Stomach (tissue), 8 donors: ENCODE measurements at regions not wholly inside any gene's neighbourhood (a gene's known extent, or its start where the extent isn't known, plus 50 kb on each side); places are given as distances from the start of the nearest gene placed in this dataset.

Experiments
- DNase-seq, 2 donors: peaks; one replicate each; pipeline versions ENCODE4 v3.0.0 to v3.0.0-alpha.2; 2013 to 2019
- H3K27ac ChIP-seq, 5 donors: fragments of 200-600 bp in 4 of 5; sonication (generic) in 4 of 5; one replicate each; pipeline ENCODE4 v1.5.1; 2013 to 2019; ENCODE audit warnings: mild to moderate bottlenecking in 1 of 5, moderate library complexity in 1 of 5
- H3K27me3 ChIP-seq, 3 donors: fragments of 200-600 bp; sonication (generic); one replicate each; pipeline ENCODE4 v1.5.1; 2017 to 2019; ENCODE audit warnings: mixed run types in 1 of 3
- H3K36me3 ChIP-seq, 4 donors: fragments of 200-600 bp; sonication (generic); 1 replicate in 3 of 4; 2 replicates in 1 of 4; pipeline ENCODE4 v1.5.1; 2016 to 2019
- H3K4me1 ChIP-seq, 4 donors: fragments of 200-600 bp; sonication (generic); one replicate each; pipeline ENCODE4 v1.5.1; 2016 to 2019
- H3K4me3 ChIP-seq, 4 donors: fragments of 200-600 bp; sonication (generic) in 3 of 4; one replicate each; pipeline ENCODE4 v1.5.1; 2016 to 2019; ENCODE audit warnings: mild to moderate bottlenecking in 1 of 4
- H3K9me3 ChIP-seq, 4 donors: fragments of 200-600 bp; sonication (generic); one replicate each; pipeline ENCODE4 v1.5.1; 2016 to 2019
- CTCF ChIP-seq, 7 experiments: fragments of 450-650 bp in 4 of 7; fragments of 200-600 bp in 3 of 7; sonication (generic) in 3 of 7; IDR thresholded peaks; one replicate each; pipeline ENCODE4 v1.5.1; 2016 to 2019; ENCODE audit warnings: antibody characterized with exemption in 7 of 7, control low read depth in 2 of 7, mild to moderate bottlenecking in 1 of 7
- EP300 ChIP-seq: sonication (generic); formaldehyde crosslinking; IDR thresholded peaks from one replicate; pipeline ENCODE4 v1.6.1; 2017; ENCODE audit warnings: antibody characterized with exemption
- POLR2A ChIP-seq, 4 donors: fragments of 450-650 bp; IDR thresholded peaks; one replicate each; pipeline ENCODE4 v1.6.1; 2016; ENCODE audit warnings: antibody characterized with exemption in 4 of 4, control low read depth in 2 of 4, mild to moderate bottlenecking in 1 of 4, moderate library complexity in 1 of 4
- POLR2AphosphoS5 ChIP-seq, 3 donors: sonication (generic); formaldehyde crosslinking; IDR thresholded peaks; one replicate each; pipeline ENCODE4 v1.6.1; 2016; ENCODE audit warnings: antibody characterized with exemption in 3 of 3
- WGBS, 5 donors: extraction: QIAGEN DNeasy Blood & Tissue Kit in 3 of 5; methylation state at CpG; one replicate each; pipeline versions ENCODE4 v1.1.5 to v1.1.7; 2013 to 2018; 5-methylcytosine and 5-hydroxymethylcytosine counted together
- intact Hi-C: fragments of 100-400 bp; cut with DNase I; formaldehyde crosslinking; loops from one replicate; pipeline ENCODE4 v1.15.1; 2023; ENCODE audit warnings: low total_unique reads
- donor health status: healthy with polysubstance abuse.
- donor health status: Bipolar disorder and iron deficiency.
- donor health status: healthy.

GRCh38 chr14:94679937-94680861, 68.0 kb downstream of the SERPINA3 start:
- peaks cover 0 to 42% (median 4%) of the 10 kb centered on the region in 3 donors for H3K27me3 ChIP-seq
- no peak for DNase-seq
- H3K4me3 ChIP-seq = no peak overlapping the region
- WGBS, 5 donors = 76 to 78% (median 77%) methylated on average over 18 to 19 of the region's 19 CpGs
- intact Hi-C loops = loop anchor here (10.0 kb wide), 1 partner anchor 755 kb away; no protein-coding TSS in a partner anchor
- H3K9me3 ChIP-seq = no peaks in the 10 kb centered on the region
- TF ChIP-seq POLR2A (IDR thresholded peaks at IDR 0.05) (no peak), CTCF (IDR thresholded peaks at IDR 0.05) (no peak), EP300 (no peak), POLR2AphosphoS5 (IDR thresholded peaks at IDR 0.05) (no peak)
- no peak overlapping the region for H3K27ac ChIP-seq
- H3K36me3 ChIP-seq = no peaks in the 10 kb centered on the region
- H3K4me1 ChIP-seq = no peaks in the 10 kb centered on the region

GRCh38 chr14:94679106-94679810, 67.1 kb downstream of the SERPINA3 start:
- peak in 1 of 2 donors; percentile 19 for DNase-seq
- intact Hi-C loops = no loop called here
- no peak overlapping the region for H3K27ac ChIP-seq
- TF ChIP-seq EP300 (no peak), POLR2AphosphoS5 (IDR thresholded peaks at IDR 0.05) (no peak)
- H3K4me3 ChIP-seq = no peak overlapping the region
- no peaks in the 10 kb centered on the region for H3K36me3 ChIP-seq
- H3K27me3 ChIP-seq = peaks cover 0 to 45% (median 4%) of the 10 kb centered on the region in 3 donors
- WGBS, 5 donors = 63 to 87% (median 84%) methylated on average over 9 of the region's 9 CpGs
- H3K4me1 ChIP-seq = no peaks in the 10 kb centered on the region
- no peaks in the 10 kb centered on the region for H3K9me3 ChIP-seq

GRCh38 chr14:94677747-94678146, 65.6 kb downstream of the SERPINA3 start:
- Histone ChIP-seq H3K27me3 (peaks cover 0 to 50% (median 4%) of the 10 kb centered on the region in 3 donors), H3K27ac (no peak overlapping the region), H3K4me1 (no peaks in the 10 kb centered on the region), H3K9me3 (no peaks in the 10 kb centered on the region), H3K36me3 (no peaks in the 10 kb centered on the region), H3K4me3 (no peak overlapping the region)
- TF ChIP-seq POLR2AphosphoS5 (IDR thresholded peaks at IDR 0.05) (no peak), CTCF (IDR thresholded peaks at IDR 0.05) (no peak), EP300 (no peak), POLR2A (IDR thresholded peaks at IDR 0.05) (no peak)
- 72 to 90% (median 80%) methylated on average over 6 of the region's 6 CpGs for whole genome bisulfite sequencing, 5 donors
- intact Hi-C loops = no loop called here
- peak in 1 of 2 donors; percentile 15 for DNase-seq

GRCh38 chr14:94677213-94677612, 65.0 kb downstream of the SERPINA3 start:
- H3K4me1 ChIP-seq = no peaks in the 10 kb centered on the region
- H3K4me3 ChIP-seq = no peak overlapping the region
- peaks cover 0 to 47% (median 4%) of the 10 kb centered on the region in 3 donors for H3K27me3 ChIP-seq
- intact Hi-C loops = no loop called here
- WGBS, 5 donors = 69 to 83% (median 79%) methylated on average over 4 of the region's 4 CpGs
- H3K9me3 ChIP-seq = no peaks in the 10 kb centered on the region
- no peak for DNase-seq
- H3K36me3 ChIP-seq = no peaks in the 10 kb centered on the region
- TF ChIP-seq POLR2AphosphoS5 (IDR thresholded peaks at IDR 0.05) = no peak
- TF ChIP-seq EP300 = no peak
- no peak for TF ChIP-seq CTCF (IDR thresholded peaks at IDR 0.05)
- TF ChIP-seq POLR2A (IDR thresholded peaks at IDR 0.05) = no peak
- H3K27ac ChIP-seq = no peak overlapping the region
